GM12878 (cell line): ENCODE measurements at regions not wholly inside any gene's neighbourhood (a gene's known extent, or its start where the extent isn't known, plus 50 kb on each side); places are given as distances from the start of the nearest gene placed in this dataset.

ENCODE experiments used
- ATAC-seq: fragments of 200-7000 bp; cut with Tn5 transposase; 3 replicates; pipeline ENCODE4 v1.9.1; 2020; ENCODE audit warnings: mild to moderate bottlenecking, moderate library complexity
- BruUV-seq: library from RNA; stranded (reverse); fragments of 400-500 nt; replicated peaks from 2 replicates; lab custom pipeline; 2021; lab: Mats Ljungman, UMichigan
- CTCF ChIA-PET: fragments of 300-600 bp; sonication (Branson Sonifier 250); formaldehyde crosslinking; extraction: SDS; loops from one replicate; lab custom pipeline; 2021; ENCODE audit warnings: inconsistent platforms; lab: Yijun Ruan, JAX
- POLR2A ChIA-PET: fragments of 350-600 bp; formaldehyde crosslinking; extraction: SDS; loops from one replicate; lab custom pipeline; 2021; ENCODE audit warnings: inconsistent platforms; lab: Charles Lee
- RAD21 ChIA-PET: fragments of 300-600 bp; sonication (Branson Sonifier 250); formaldehyde crosslinking; loops from one replicate; lab custom pipeline; 2023; ENCODE audit warnings: antibody characterized with exemption; ENCODE audit not compliant: unreplicated experiment; lab: Charles Lee
- SMC1A ChIA-PET: fragments of 300-600 bp; sonication (Branson Sonifier 250); formaldehyde crosslinking; loops from one replicate; lab custom pipeline; 2023; ENCODE audit not compliant: unreplicated experiment, uncharacterized antibody; lab: Charles Lee
- DNase-seq: peaks from one replicate; pipeline ENCODE4 v3.0.0-alpha.2; 2011; ENCODE audit warnings: low read depth, low spot score
- FAIRE-seq: peaks from 3 replicates; lab custom pipeline; 2011; peaks lifted over from hg19 to GRCh38; lab: Jason Lieb, UNC
- H2AFZ ChIP-seq: 2 replicates; pipeline ENCODE4 v1.6.0; 2011; ENCODE audit warnings: low read depth, low read length, control low read depth; ENCODE audit not compliant: control insufficient read depth
- H3K27ac ChIP-seq: 2 replicates; pipeline ENCODE4 v1.5.1; 2011; ENCODE audit warnings: control low read depth; ENCODE audit not compliant: control insufficient read depth, insufficient read depth
- H3K27me3 ChIP-seq, 2 experiments: replicated peaks in 1 of 2; 2 replicates each; pipeline versions ENCODE4 v1.6.0 to v1.6.1; 2011; ENCODE audit warnings: low read length in 1 of 2; ENCODE audit not compliant: control insufficient read depth in 2 of 2, insufficient read depth in 2 of 2
- H3K36me3 ChIP-seq, 2 experiments: 2 replicates each; pipeline ENCODE4 v1.5.1; 2011; ENCODE audit warnings: low read length in 1 of 2; ENCODE audit not compliant: control insufficient read depth in 2 of 2, insufficient read depth in 2 of 2
- H3K4me1 ChIP-seq: 2 replicates; pipeline ENCODE4 v1.6.1; 2011; ENCODE audit warnings: mild to moderate bottlenecking, low read length, moderate library complexity, mixed read lengths; ENCODE audit not compliant: control insufficient read depth, insufficient read depth
- H3K4me2 ChIP-seq: 2 replicates; pipeline ENCODE4 v1.6.0; 2011; ENCODE audit warnings: control low read depth; ENCODE audit not compliant: control insufficient read depth, insufficient read depth
- H3K4me3 ChIP-seq: fragments of 200-600 bp; sonication (generic); 2 replicates; pipeline ENCODE4 v1.5.1; 2016
- H3K79me2 ChIP-seq: 2 replicates; pipeline ENCODE4 v1.6.0; 2011; ENCODE audit warnings: low read length; ENCODE audit not compliant: control insufficient read depth, insufficient read depth
- H3K9ac ChIP-seq: 2 replicates; pipeline ENCODE4 v1.8.0; 2011; ENCODE audit warnings: low read length, control low read depth, mixed read lengths; ENCODE audit not compliant: control insufficient read depth, insufficient read depth
- H3K9me3 ChIP-seq: replicated peaks from 3 replicates; pipeline ENCODE4 v1.5.1; 2011; ENCODE audit warnings: mild to moderate bottlenecking, low read length; ENCODE audit not compliant: control insufficient read depth, insufficient read depth
- H4K20me1 ChIP-seq: 2 replicates; pipeline ENCODE4 v1.6.0; 2011; ENCODE audit not compliant: control insufficient read depth, insufficient read depth
- DPF2 ChIP-seq: fragments of 450-650 bp; IDR thresholded peaks from 2 replicates; pipeline ENCODE4 v1.6.1; 2017; ENCODE audit warnings: mild to moderate bottlenecking
- EED ChIP-seq: sonication (generic); IDR thresholded peaks from 2 replicates; pipeline ENCODE4 v1.6.1; 2016; ENCODE audit warnings: antibody characterized with exemption, low read depth
- FOS ChIP-seq: IDR thresholded peaks from 3 replicates; pipeline ENCODE4 v1.6.1; 2011; ENCODE audit warnings: borderline replicate concordance; ENCODE audit not compliant: insufficient read length; ENCODE audit errors: extremely low read depth
- FOXK2 ChIP-seq: fragments of 450-650 bp; IDR thresholded peaks from 2 replicates; pipeline ENCODE4 v1.6.1; 2017; ENCODE audit warnings: mild to moderate bottlenecking, moderate library complexity
- IKZF1 ChIP-seq: fragments of 450-650 bp; conservative IDR thresholded peaks from 2 replicates; pipeline ENCODE4 v1.6.1; 2017; ENCODE audit warnings: antibody characterized with exemption, mild to moderate bottlenecking
- IRF4 ChIP-seq: IDR thresholded peaks from 2 replicates; pipeline ENCODE4 v1.6.1; 2011; ENCODE audit warnings: low read depth, low read length
- NFXL1 ChIP-seq: fragments of 450-650 bp; IDR thresholded peaks from 2 replicates; pipeline ENCODE4 v1.6.1; 2017; ENCODE audit warnings: antibody characterized with exemption, mild to moderate bottlenecking, borderline replicate concordance
- POLR2AphosphoS5 ChIP-seq: IDR thresholded peaks from 2 replicates; pipeline ENCODE4 v1.6.1; 2011; ENCODE audit warnings: mild to moderate bottlenecking, low read length, inconsistent platforms
- SP1 ChIP-seq: IDR thresholded peaks from one replicate; pipeline ENCODE4 v1.6.1; 2011; ENCODE audit warnings: low read depth, low read length
- SRF ChIP-seq, 2 experiments: IDR thresholded peaks; 2 replicates each; pipeline ENCODE4 v1.6.1; 2011; ENCODE audit warnings: low read depth in 2 of 2, low read length in 2 of 2, mild to moderate bottlenecking in 1 of 2, moderate library complexity in 1 of 2
- STAT3 ChIP-seq: IDR thresholded peaks from 2 replicates; pipeline ENCODE4 v1.6.1; 2011; ENCODE audit warnings: low read depth, low read length, improper control_type of control experiment
- TCF12 ChIP-seq: IDR thresholded peaks from 2 replicates; pipeline ENCODE4 v1.6.1; 2011; ENCODE audit warnings: low read depth, mild to moderate bottlenecking, low read length
- ZNF217 ChIP-seq: fragments of 450-650 bp; IDR thresholded peaks from 2 replicates; pipeline ENCODE4 v1.6.1; 2017; ENCODE audit warnings: antibody characterized with exemption, mild to moderate bottlenecking
- WGBS: methylation state at CpG from one replicate; pipeline ENCODE4 v1.1.6; 2016; ENCODE audit warnings: low lambda C conversion rate; ENCODE audit not compliant: insufficient replicate concordance, insufficient coverage; ENCODE audit errors: missing lambda C conversion rate; 5-methylcytosine and 5-hydroxymethylcytosine counted together
- in situ Hi-C: fragments of 300-500 bp; cut with MboI; formaldehyde crosslinking; loops from 9 replicates; pipeline ENCODE4 v1.14.3; 2018; ENCODE audit warnings: mixed read lengths
- intact Hi-C: fragments of 100-400 bp; cut with micrococcal nuclease; formaldehyde crosslinking; loops from one replicate; pipeline ENCODE4 v1.14.2; 2022; ENCODE audit not compliant: unreplicated experiment
- TF ChIP-seq, protein P1 (sequence below): fragments of 450-650 bp; IDR thresholded peaks from 2 replicates; pipeline ENCODE4 v1.6.1; 2014; ENCODE audit warnings: mild to moderate bottlenecking
- TF ChIP-seq, protein P2 (sequence below): fragments of 450-650 bp; IDR thresholded peaks from 2 replicates; pipeline ENCODE4 v1.6.1; 2017; ENCODE audit warnings: mild to moderate bottlenecking, moderate library complexity

GRCh38 chr10:4405828-4406227 is 420.2 kb upstream of the AKR1E2 start:
- no peak overlapping the region for H3K4me3 ChIP-seq
- no peak overlapping the region for H3K4me2 ChIP-seq
- no peaks in the 10 kb centered on the region for H3K9me3 ChIP-seq
- ATAC-seq (no peak), DNase-seq (no peak), FAIRE-seq (no peak)
- TF ChIP-seq TCF12 (no peak), FOS (no peak), SP1 (no peak), DPF2 (no peak), POLR2AphosphoS5 (no peak), STAT3 (no peak), ZNF217 (no peak), IRF4 (no peak), FOXK2 (no peak), SRF (IDR thresholded peaks at IDR 0.05; ENCODE audit: low read depth in 2 of 2, low read length in 2 of 2) (no peak), EED (no peak), NFXL1 (no peak), IKZF1 (no peak)
- TF ChIP-seq, protein P1, sequence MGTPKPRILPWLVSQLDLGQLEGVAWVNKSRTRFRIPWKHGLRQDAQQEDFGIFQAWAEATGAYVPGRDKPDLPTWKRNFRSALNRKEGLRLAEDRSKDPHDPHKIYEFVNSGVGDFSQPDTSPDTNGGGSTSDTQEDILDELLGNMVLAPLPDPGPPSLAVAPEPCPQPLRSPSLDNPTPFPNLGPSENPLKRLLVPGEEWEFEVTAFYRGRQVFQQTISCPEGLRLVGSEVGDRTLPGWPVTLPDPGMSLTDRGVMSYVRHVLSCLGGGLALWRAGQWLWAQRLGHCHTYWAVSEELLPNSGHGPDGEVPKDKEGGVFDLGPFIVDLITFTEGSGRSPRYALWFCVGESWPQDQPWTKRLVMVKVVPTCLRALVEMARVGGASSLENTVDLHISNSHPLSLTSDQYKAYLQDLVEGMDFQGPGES: no peak
- TF ChIP-seq, protein P2, sequence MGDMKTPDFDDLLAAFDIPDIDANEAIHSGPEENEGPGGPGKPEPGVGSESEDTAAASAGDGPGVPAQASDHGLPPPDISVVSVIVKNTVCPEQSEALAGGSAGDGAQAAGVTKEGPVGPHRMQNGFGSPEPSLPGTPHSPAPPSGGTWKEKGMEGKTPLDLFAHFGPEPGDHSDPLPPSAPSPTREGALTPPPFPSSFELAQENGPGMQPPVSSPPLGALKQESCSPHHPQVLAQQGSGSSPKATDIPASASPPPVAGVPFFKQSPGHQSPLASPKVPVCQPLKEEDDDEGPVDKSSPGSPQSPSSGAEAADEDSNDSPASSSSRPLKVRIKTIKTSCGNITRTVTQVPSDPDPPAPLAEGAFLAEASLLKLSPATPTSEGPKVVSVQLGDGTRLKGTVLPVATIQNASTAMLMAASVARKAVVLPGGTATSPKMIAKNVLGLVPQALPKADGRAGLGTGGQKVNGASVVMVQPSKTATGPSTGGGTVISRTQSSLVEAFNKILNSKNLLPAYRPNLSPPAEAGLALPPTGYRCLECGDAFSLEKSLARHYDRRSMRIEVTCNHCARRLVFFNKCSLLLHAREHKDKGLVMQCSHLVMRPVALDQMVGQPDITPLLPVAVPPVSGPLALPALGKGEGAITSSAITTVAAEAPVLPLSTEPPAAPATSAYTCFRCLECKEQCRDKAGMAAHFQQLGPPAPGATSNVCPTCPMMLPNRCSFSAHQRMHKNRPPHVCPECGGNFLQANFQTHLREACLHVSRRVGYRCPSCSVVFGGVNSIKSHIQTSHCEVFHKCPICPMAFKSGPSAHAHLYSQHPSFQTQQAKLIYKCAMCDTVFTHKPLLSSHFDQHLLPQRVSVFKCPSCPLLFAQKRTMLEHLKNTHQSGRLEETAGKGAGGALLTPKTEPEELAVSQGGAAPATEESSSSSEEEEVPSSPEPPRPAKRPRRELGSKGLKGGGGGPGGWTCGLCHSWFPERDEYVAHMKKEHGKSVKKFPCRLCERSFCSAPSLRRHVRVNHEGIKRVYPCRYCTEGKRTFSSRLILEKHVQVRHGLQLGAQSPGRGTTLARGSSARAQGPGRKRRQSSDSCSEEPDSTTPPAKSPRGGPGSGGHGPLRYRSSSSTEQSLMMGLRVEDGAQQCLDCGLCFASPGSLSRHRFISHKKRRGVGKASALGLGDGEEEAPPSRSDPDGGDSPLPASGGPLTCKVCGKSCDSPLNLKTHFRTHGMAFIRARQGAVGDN: no peak
- no peak overlapping the region for H2AFZ ChIP-seq
- H3K36me3 ChIP-seq: no peaks in the 10 kb centered on the region
- no peak overlapping the region for H3K27ac ChIP-seq
- ChIA-PET POLR2A (no interaction called here), CTCF (no interaction called here), SMC1A (no interaction called here), RAD21 (no interaction called here)
- H3K4me1 ChIP-seq: no peaks in the 10 kb centered on the region
- WGBS: 25% methylated on average over 3 of the region's 3 CpGs
- in situ Hi-C loops: no loop called here
- no peaks in the 10 kb centered on the region for H4K20me1 ChIP-seq
- no peaks in the 10 kb centered on the region for H3K27me3 ChIP-seq
- BruUV-seq: no TSS peak
- no peak overlapping the region for H3K9ac ChIP-seq
- H3K79me2 ChIP-seq: no peaks in the 10 kb centered on the region
- intact Hi-C loops: no loop called here
